HG03565 (cell line): ENCODE measurements at regions not wholly inside any gene's neighbourhood (a gene's known extent, or its start where the extent isn't known, plus 50 kb on each side); places are given as distances from the start of the nearest gene placed in this dataset.
"Not testable (repeated sequence)": the region's sequence is repeated elsewhere in the genome, so short reads cannot be mapped to it uniquely, and the experiment has no call there.

ENCODE experiments used
- ATAC-seq: cut with Tn5 transposase; IDR thresholded peaks from one replicate; pipeline ENCODE4 v1.9.1; 2021; ENCODE audit warnings: mild to moderate bottlenecking, moderate library complexity; ENCODE audit not compliant: unreplicated experiment

DNA sequence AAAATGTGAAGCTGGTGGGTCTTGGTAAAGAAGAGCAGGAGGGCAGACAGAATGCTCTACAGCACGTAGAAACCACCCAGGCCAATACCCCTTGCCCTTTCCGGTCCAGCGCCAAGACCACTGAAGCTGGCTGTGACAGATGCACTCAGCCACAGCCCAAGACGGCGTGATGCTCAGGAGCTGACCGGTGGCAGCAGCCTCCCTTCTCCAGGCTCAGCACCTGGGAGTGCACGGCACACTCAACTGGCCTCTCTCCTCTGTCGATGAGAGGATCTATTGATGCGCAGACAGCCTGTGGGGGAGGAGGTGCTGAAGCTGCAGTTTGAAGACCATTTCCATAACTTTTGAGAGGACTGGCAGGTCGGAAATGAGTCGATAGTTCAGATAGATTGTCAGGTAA is 141.0 kb upstream of the MYT1L start:
- no peak for ATAC-seq

DNA sequence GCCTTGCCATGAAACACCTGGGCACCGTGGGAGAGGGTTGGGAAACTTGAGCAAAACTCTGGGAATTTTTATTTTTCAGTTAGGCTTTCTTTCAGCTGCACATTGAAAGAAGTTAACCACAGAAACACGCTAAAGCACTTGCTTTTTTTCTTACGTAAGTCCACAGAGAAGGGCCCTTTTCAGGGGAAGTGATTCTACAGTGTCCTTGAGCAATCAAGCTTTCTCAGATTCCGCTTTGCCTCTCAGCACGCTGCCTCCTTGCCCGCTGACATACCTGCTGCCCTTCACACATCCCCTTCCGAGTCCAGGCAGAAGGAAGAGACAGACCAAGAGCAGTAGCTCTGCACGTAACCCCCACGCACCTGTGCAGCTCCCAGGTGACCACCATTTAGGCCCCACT is 135.5 kb upstream of the MYT1L start:
- no peak for ATAC-seq

DNA sequence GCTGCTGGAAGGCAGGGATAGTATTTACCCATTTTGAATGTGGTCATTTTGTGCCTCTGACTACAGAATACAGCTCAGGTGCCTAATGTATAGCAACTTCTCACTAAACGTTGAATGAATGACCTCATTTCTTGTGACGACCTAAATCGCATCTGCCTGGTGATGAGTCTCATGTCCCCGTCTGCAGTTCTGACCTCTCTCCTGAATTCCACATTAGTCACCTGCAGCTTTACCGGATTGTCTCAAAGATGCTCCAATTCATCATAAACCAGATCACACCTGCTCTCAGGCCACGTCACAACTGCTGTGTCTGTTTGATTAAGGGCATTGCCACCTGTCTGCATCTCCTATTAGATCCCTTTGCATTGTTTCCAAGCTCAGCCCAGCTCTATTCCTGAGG is 133.6 kb upstream of the MYT1L start:
- no peak for ATAC-seq

DNA sequence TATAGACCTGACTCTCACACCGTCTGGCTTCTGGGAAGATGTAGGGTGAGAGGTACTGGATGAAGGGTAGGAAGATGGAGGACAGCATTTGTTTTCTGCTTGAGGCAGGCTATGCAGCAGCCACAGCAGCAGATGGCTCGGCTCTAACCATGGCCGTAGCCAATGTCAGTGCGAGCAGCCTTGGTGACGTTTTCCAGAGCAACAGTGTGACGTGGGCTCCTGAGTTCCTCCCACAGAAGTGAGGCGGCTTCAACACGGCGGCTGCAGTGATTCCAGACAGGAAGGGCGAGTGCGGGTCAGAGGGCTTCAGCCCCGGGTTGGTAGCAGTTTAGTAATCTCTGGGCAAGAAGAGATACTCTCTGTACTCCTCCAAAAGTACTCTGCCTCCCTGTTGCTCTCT is 133.0 kb upstream of the MYT1L start:
- no peak for ATAC-seq

DNA sequence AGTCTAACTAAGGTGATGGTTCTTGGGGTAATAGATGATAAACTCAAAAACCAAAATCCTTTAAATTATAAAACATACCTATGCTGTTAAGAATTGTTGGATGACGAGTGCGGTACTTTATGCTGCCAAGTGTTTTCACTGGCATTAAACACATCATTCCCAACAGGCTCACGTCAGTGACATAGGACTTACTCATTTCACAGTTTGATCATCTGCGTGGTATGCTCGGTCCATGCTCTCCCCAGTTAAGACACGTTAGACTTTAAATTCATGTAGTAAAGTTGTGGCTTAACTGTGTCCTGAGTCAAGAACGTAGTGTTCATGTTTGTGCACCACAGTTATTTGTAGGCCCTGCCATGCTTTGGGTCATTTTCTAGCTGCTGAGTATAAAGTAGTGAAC is 125.6 kb upstream of the MYT1L start:
- no peak for ATAC-seq

DNA sequence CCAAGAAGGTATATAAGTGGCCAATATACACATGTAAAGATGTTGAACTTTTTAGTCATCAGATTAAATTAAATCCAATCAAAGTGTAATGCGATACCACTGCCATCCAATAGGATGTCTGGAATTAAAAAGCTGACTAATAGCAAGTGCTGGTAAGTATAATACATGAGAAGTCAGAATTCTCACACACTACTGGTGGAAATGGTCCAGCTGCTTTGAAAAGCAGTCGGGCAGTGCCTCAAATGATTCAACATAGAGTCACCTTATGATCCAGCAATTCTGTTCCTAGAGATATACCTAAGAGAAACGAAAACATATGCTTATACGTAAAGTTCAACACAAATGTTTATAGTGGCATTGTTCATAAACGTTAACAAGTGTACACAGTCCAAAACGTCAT is 124.1 kb upstream of the MYT1L start:
- no peak for ATAC-seq

DNA sequence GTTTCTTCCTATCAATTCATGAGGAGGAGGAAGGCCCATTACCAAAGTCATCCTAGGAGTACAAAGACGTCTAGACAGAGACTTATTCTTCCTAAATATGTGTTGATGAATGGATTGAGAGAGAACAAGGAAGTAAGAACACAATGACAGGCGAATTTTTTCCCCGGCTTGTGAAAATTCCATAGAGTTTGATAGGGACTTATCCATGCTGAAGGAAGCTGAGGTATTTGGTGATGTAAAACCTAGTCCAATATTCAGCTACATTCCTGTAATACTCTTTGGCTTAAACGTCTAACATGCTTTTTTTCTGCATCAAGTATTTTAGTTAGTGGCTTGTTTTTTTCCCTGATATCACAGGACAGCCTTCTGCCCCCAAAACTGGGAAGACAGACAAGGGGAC is 121.9 kb upstream of the MYT1L start:
- no peak for ATAC-seq

DNA sequence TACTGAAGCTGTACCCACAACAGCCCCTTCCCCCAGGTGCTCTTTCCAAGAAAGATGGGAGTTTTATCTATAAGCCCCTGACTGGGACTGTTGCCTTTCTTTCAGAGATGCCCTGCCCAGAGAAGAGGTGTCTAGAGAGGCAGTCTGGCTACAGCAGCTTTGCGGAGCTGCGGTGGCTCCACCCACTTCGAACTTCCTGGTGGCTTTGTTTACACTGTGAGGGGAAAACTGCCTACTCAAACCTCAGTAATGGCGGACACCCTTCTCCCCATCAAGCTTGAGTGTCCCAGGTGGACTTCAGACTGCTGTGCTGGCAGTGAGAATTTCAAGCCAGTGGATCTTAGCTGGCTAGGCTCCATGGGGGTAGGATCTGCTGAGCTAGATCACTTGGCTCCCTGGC is 120.2 kb upstream of the MYT1L start:
- ATAC-seq, result not testable (repeated sequence)

DNA sequence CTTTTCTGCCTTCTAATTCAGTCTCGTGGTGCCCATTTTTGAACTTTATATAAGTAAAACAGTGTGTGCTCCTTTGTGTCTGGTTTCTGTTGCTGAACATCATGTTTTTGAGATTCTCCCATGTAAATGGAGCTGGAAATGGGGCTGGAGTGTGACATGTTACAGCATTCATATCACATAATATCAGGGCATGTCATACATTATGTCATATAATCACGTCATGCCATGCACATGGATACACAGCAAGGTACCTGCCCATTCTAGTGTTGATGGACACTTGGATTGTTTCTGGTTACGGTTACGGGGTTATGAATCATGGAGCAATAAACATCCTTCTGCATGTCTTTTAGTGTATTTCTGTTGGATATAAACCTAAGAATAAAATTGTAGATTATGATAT is 117.1 kb upstream of the MYT1L start:
- no peak for ATAC-seq

DNA sequence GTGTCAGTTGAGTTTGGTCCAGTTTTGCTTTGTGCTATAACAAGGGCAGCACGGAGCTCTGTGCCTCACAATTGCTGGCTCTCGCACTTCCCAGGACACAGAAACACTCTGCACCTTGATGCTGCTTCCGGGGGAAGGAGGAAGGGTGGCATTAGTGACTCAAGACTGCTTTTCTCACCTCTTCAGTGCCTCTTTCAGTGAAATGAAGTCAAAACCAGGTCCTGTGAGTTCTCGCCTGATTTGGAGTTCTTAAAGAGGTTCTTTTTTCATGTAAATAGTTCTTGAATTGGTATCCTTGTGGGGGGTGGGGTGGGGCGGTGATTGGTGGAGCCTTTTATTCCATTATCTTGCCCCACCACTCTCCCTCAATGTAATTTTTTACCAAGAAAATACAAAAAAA is 91.5 kb upstream of the MYT1L start:
- ATAC-seq, result no peak

DNA sequence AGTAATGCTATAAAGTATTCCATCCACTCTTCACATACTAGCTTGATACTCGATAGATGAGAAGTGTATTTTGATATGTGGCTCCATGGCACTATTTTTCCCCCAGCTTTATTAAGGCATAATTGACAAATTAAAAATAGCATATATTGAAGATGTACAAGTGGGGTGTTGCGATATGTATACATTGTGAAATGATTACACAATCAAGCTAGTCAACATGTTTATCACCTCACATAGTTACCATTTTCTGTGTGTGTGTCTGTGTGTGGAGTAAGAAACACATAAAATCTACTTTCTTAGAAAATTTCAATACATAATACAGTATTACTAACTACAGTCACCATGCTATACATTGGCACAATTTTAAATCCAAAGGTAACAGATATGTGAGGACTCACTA is 82.5 kb upstream of the MYT1L start:
- no peak for ATAC-seq

DNA sequence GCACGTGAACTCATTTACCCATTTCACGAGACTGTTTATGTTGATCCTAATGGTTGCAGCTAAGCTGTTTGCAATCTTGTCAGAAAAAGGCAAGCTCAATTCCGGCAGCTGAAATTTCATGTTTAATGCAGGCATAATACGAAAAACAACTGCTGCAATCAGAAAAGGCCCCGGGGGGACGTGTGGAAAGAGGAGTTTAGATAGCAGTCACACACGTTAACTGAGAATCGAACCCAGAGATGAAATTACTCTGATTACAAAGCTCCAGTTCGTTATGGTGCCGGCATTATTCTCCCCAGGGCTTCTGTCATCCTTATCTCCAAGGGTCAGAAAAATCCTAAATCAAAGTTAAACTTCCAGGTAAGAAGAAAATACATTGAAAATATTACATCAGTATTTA is 79.9 kb upstream of the MYT1L start:
- no peak for ATAC-seq

DNA sequence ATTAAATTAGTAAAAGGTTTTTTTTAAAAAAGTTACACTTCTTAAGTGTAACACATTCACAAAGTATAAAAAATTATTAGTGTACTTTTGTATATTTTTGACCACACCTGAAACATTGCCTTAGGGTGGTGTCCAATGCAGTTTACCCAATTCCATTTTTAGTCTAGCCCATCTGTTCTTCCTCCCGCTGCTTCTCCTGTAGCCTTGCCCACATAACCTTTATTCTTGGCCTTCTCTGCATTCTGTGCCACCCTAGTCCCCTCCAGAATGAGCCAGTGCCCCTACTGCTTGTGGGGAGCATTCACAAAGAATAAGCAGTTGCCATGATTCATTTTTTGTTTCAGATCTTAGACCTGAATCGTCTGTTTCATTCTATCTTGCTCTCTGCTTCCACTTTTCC is 78.4 kb upstream of the MYT1L start:
- no peak for ATAC-seq

DNA sequence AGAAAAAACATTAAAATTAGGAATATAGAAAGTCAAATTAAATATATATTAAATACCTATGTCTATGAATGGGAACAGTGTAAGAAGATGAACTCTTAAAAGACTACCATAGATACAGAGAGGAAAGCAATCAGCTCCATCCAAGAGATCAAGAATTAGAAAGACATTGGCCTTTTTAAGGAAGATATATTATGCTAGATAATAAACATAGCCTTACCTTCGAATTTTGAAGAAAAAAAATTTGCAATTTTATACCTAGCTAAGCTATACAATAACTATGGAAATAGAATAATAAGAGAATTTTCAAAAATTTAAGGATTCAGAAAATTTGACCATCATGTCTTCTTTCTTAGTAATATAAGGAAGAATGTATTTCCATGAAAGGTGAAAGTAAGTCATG is 74.7 kb upstream of the MYT1L start:
- no peak for ATAC-seq

DNA sequence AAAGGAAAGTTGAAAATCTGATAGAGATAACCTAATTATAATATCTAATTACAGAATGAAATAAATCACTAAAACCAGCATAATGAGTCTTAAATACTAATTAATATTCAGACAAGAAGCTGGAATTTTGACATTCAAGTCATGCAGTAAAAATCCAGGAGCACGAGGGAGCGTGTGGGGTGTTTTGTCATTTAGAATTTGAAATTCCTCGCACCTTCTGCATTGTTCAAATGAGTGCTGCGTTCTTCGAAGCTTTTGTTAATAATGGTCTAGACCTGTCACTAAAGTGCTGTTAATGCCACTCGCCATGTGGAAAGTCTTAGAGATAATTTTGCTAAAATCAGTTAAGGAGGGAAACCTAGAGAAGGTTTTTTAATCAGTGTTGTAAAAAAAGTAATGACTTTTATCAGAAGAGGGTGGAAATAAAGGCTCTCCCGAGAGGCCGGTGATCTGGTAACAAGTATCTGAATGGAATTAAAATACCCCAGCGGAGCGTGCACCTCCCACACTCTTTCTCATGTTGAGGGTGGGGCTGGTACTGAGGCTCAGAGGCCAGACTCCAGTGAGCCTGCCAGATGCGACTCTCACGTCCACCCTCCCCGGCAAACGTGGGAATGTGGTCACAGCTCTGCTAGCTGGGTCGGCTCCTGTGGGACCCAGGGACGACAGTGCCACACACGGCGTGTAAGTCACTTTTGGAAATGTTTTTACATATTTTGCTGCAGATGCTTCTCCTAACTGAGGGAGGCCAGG is 69.4 kb upstream of the MYT1L start:
- no peak for ATAC-seq

DNA sequence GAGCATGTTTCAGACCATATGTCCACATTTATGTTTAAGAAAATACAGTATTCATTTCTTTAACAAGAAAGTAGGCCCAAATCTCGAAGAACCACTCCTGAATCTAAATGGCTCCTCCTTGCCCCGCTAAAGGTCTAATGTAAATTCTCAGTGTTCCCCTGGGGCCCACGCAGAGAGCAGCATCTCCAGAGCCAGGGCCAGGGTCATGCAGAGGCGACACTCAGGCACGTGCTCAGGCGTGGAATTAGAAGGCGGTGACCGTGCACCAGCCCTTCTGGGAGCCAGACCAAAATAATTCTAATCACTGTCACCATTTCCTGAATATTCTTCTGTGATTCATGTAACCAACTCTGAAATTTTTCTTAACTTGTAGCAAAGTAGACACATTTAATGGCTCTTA is 68.3 kb upstream of the MYT1L start:
- ATAC-seq, result no peak

DNA sequence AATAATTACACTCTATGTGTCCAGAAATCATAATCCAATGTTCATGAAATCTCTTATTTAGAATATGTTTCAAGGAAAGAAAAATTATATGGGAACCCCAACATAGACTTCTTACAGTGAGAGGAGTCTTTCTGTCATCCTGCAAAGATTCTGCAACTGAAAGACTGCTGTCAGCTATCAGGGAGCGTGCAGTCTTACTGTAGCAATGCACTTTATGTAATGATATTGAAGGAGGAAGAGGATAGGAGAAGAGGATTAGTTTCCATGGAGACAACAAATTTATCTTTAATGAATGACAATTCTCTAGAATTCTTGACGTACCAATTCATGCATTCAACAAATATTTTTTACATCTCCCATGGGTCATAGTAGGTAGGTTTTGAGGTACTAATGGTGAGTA is 61.3 kb upstream of the MYT1L start:
- no peak for ATAC-seq

DNA sequence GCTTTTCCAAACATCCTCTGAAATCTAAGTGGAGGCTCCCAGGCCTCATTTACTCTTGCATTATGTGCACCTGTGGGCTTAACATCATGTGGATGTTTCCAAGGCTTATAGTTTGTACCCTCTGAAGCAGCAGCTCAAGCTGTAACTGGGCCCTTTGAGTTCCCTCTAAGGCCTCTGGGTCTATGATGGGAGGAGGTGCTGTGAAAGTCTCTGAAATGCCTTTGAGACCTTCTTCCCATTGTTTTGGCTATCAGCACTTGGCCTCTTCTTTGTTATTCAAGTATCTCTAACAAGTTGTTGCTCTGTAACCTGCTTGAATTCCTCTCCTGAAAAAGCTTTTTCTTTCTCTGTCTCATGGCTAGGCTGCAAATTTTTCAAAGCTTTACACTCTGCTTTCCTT is 58.1 kb upstream of the MYT1L start:
- no peak for ATAC-seq
